H1 (cell line): ENCODE measurements at regions not wholly inside any gene's neighbourhood (a gene's known extent, or its start where the extent isn't known, plus 50 kb on each side); places are given as distances from the start of the nearest gene placed in this dataset.

ENCODE experiments used
- CTCF ChIA-PET: fragments of 300-600 bp; sonication (Branson Sonifier 250); formaldehyde crosslinking; loops from one replicate; lab custom pipeline; 2021; ENCODE audit not compliant: partially characterized antibody; lab: Charles Lee
- POLR2A ChIA-PET: fragments of 300-600 bp; sonication (Branson Sonifier 250); formaldehyde crosslinking; loops from one replicate; lab custom pipeline; 2021; ENCODE audit warnings: inconsistent platforms; ENCODE audit not compliant: partially characterized antibody; lab: Charles Lee
- DNase-seq, 2 experiments: peaks; one replicate each; pipeline versions ENCODE4 v3.0.0 to v3.0.0-alpha.2; 2010 to 2022; ENCODE audit warnings: low spot score in 2 of 2, low read depth in 1 of 2, mixed read lengths in 1 of 2
- FAIRE-seq: peaks from 2 replicates; lab custom pipeline; 2011; peaks lifted over from hg19 to GRCh38; lab: Jason Lieb, UNC
- H2AFZ ChIP-seq: 2 replicates; pipeline ENCODE4 v1.8.1; 2012; ENCODE audit warnings: low read length, inconsistent platforms
- H2AK5ac ChIP-seq: 2 replicates; pipeline ENCODE4 v1.6.1; 2013; ENCODE audit warnings: low read depth, low read length
- H2BK120ac ChIP-seq: replicated peaks from 2 replicates; pipeline ENCODE3; 2013; ENCODE audit warnings: low read depth, low read length, inconsistent platforms
- H2BK12ac ChIP-seq: 2 replicates; pipeline ENCODE4 v1.6.1; 2013; ENCODE audit warnings: low read depth, low read length
- H2BK15ac ChIP-seq: 2 replicates; pipeline ENCODE4 v1.6.1; 2013; ENCODE audit warnings: low read length
- H2BK20ac ChIP-seq: 2 replicates; pipeline ENCODE4 v1.6.1; 2013; ENCODE audit warnings: low read length
- H2BK5ac ChIP-seq: 2 replicates; pipeline ENCODE4 v1.6.1; 2013; ENCODE audit warnings: low read depth, low read length
- H3K14ac ChIP-seq: 2 replicates; pipeline ENCODE4 v1.6.1; 2013; ENCODE audit warnings: inconsistent platforms; ENCODE audit not compliant: insufficient read length
- H3K18ac ChIP-seq: 2 replicates; pipeline ENCODE4 v1.6.1; 2013; ENCODE audit warnings: low read length; ENCODE audit errors: extremely low read depth
- H3K23ac ChIP-seq: 2 replicates; pipeline ENCODE4 v1.6.1; 2013; ENCODE audit warnings: inconsistent platforms; ENCODE audit not compliant: insufficient read length
- H3K23me2 ChIP-seq: 2 replicates; pipeline ENCODE4 v1.6.1; 2013; ENCODE audit warnings: low read depth, low read length
- H3K27ac ChIP-seq: 2 replicates; pipeline ENCODE4 v1.6.1; 2011; ENCODE audit warnings: low read depth, low read length, inconsistent platforms
- H3K27me3 ChIP-seq, 4 experiments: replicated peaks in 1 of 4; 1 replicate in 1 of 4; 2 replicates in 3 of 4; pipeline versions ENCODE4 v1.6.1 to v1.8.1; 2011 to 2013; ENCODE audit warnings: low read length in 3 of 4, mild to moderate bottlenecking in 3 of 4, inconsistent platforms in 2 of 4, mixed read lengths in 2 of 4, moderate library complexity in 1 of 4; ENCODE audit not compliant: control insufficient read depth in 3 of 4, insufficient read depth in 3 of 4; ENCODE audit errors: extremely low read depth in 1 of 4
- H3K36me3 ChIP-seq, 4 experiments: 2 replicates each; pipeline versions ENCODE4 v1.6.1 to v1.8.1; 2011 to 2013; ENCODE audit warnings: mild to moderate bottlenecking in 4 of 4, low read length in 3 of 4, moderate library complexity in 2 of 4, control low read depth in 1 of 4, inconsistent platforms in 1 of 4; ENCODE audit not compliant: insufficient read depth in 4 of 4, control insufficient read depth in 2 of 4
- H3K4ac ChIP-seq: replicated peaks from 2 replicates; pipeline ENCODE3; 2013; ENCODE audit warnings: low read length, low read depth, mixed read lengths, inconsistent platforms; ENCODE audit not compliant: insufficient read length
- H3K4me1 ChIP-seq, 4 experiments: replicated peaks in 1 of 4; 1 replicate in 1 of 4; 2 replicates in 3 of 4; pipeline versions ENCODE4 v1.6.1 to v1.8.1; 2011 to 2013; ENCODE audit warnings: low read length in 3 of 4, inconsistent platforms in 2 of 4, mixed read lengths in 1 of 4; ENCODE audit not compliant: insufficient read depth in 4 of 4, control insufficient read depth in 3 of 4
- H3K4me2 ChIP-seq, 2 experiments: 2 replicates each; pipeline versions ENCODE4 v1.6.1 to v1.8.1; 2011 to 2013; ENCODE audit warnings: low read depth in 2 of 2, low read length in 2 of 2, control low read depth in 1 of 2, inconsistent platforms in 1 of 2, mild to moderate bottlenecking in 1 of 2; ENCODE audit not compliant: insufficient read depth in 1 of 2
- H3K4me3 ChIP-seq, 4 experiments: fragments of 200-600, 300-600 bp in 1 of 4; sonication (generic), shearing (Covaris generic), sonication (Bioruptor Twin) in 1 of 4; 2 replicates each; pipeline versions ENCODE4 v1.5.1 to v1.8.1; 2011 to 2016; ENCODE audit warnings: low read length in 4 of 4, low read depth in 3 of 4, control low read depth in 2 of 4, inconsistent platforms in 2 of 4, mild to moderate bottlenecking in 2 of 4, mixed read lengths in 1 of 4, moderate library complexity in 1 of 4; ENCODE audit not compliant: insufficient read depth in 2 of 4; ENCODE audit errors: extremely low read depth in 1 of 4
- H3K56ac ChIP-seq: replicated peaks from 2 replicates; pipeline ENCODE3; 2013; ENCODE audit warnings: low read depth, mild to moderate bottlenecking, mixed read lengths, low read length, inconsistent platforms; ENCODE audit not compliant: insufficient read length
- H3K79me1 ChIP-seq: 2 replicates; pipeline ENCODE4 v1.6.1; 2013; ENCODE audit warnings: low read depth, low read length, control low read depth
- H3K79me2 ChIP-seq, 2 experiments: 2 replicates each; pipeline versions ENCODE4 v1.6.1 to v1.8.1; 2012 to 2013; ENCODE audit warnings: low read length in 2 of 2, mild to moderate bottlenecking in 2 of 2, inconsistent platforms in 1 of 2; ENCODE audit not compliant: insufficient read depth in 2 of 2, control insufficient read depth in 1 of 2
- H3K9ac ChIP-seq, 4 experiments: replicated peaks in 1 of 4; 1 replicate in 1 of 4; 2 replicates in 3 of 4; pipeline versions ENCODE4 v1.6.1 to v1.8.1; 2011 to 2013; ENCODE audit warnings: low read depth in 3 of 4, low read length in 3 of 4, control low read depth in 2 of 4, mild to moderate bottlenecking in 2 of 4, moderate library complexity in 2 of 4, inconsistent platforms in 1 of 4; ENCODE audit errors: extremely low read depth in 1 of 4
- H3K9me3 ChIP-seq, 2 experiments: 2 replicates each; pipeline versions ENCODE4 v1.6.1 to v1.8.1; 2012 to 2013; ENCODE audit warnings: mild to moderate bottlenecking in 2 of 2, moderate library complexity in 2 of 2, control low read depth in 1 of 2, inconsistent platforms in 1 of 2, low read depth in 1 of 2, low read length in 1 of 2, mixed read lengths in 1 of 2; ENCODE audit not compliant: insufficient read depth in 2 of 2
- H4K20me1 ChIP-seq, 2 experiments: replicated peaks in 1 of 2; 2 replicates each; pipeline versions ENCODE3 to v1.8.1; 2011 to 2013; ENCODE audit warnings: inconsistent platforms in 2 of 2, low read length in 2 of 2, mild to moderate bottlenecking in 1 of 2; ENCODE audit not compliant: insufficient read depth in 2 of 2, control insufficient read depth in 1 of 2
- H4K5ac ChIP-seq: 2 replicates; pipeline ENCODE4 v1.6.1; 2013; ENCODE audit warnings: low read length, low read depth, mixed read lengths, inconsistent platforms; ENCODE audit not compliant: insufficient read length
- H4K8ac ChIP-seq: 2 replicates; pipeline ENCODE4 v1.8.0; 2013; ENCODE audit warnings: mild to moderate bottlenecking, moderate library complexity, low read length, inconsistent platforms; ENCODE audit not compliant: insufficient read depth; ENCODE audit errors: extremely low read depth
- H4K91ac ChIP-seq: replicated peaks from 2 replicates; pipeline ENCODE3; 2013; ENCODE audit warnings: low read length, mixed read lengths, inconsistent platforms; ENCODE audit not compliant: insufficient read length
- NRF1 ChIP-seq: IDR thresholded peaks from 2 replicates; pipeline ENCODE4 v1.6.1; 2011; ENCODE audit warnings: mild to moderate bottlenecking, low read depth, low read length, improper control_type of control experiment
- WGBS, 2 experiments: shearing (Covaris generic) in 1 of 2; methylation state at CpG; one replicate each; pipeline versions ENCODE4 v1.1.6 to v1.1.7; 2013 to 2015; ENCODE audit warnings: low lambda C conversion rate in 2 of 2, mixed read lengths in 2 of 2, inconsistent platforms in 1 of 2, low coverage in 1 of 2, missing lambda C conversion rate in 1 of 2; ENCODE audit not compliant: insufficient replicate concordance in 2 of 2, insufficient coverage in 1 of 2, insufficient read length in 1 of 2; ENCODE audit errors: extremely low coverage in 1 of 2, missing lambda C conversion rate in 1 of 2; 5-methylcytosine and 5-hydroxymethylcytosine counted together

DNA sequence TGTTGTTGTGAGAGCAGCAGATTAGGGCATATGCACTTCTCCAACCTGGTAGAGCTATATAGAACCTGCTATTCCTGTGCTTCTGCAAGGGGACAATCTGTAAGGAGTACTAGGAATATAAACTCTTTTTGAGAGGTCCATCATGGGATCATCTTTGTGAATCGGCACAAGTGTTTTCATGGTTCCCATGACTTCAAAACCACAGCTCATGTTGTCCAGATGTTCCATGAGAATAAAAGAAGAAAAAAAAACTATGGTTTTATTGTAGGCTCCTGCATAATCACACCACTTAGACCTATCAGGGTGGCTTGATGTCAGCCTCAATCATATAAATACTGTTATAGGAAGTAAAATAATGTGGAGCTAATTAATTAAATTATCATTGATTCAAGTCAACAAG lies 311.4 kb upstream of the ATP2B1 start:
- H3K27me3 ChIP-seq, result no peaks in the 10 kb centered on the region
- no peak overlapping the region for H3K18ac ChIP-seq
- no peak overlapping the region for H4K91ac ChIP-seq
- H3K4ac ChIP-seq, result no peak overlapping the region
- no peaks in the 10 kb centered on the region for H3K9me3 ChIP-seq
- H3K56ac ChIP-seq, result no peak overlapping the region
- TF ChIP-seq NRF1, result no peak
- H3K4me3 ChIP-seq, result no peak overlapping the region
- no peaks in the 10 kb centered on the region for H3K79me2 ChIP-seq
- H2AK5ac ChIP-seq, result no peak overlapping the region
- H3K9ac ChIP-seq, result no peak overlapping the region
- H2BK20ac ChIP-seq, result no peak overlapping the region
- H3K23me2 ChIP-seq, result no peaks in the 10 kb centered on the region
- no peak overlapping the region for H2AFZ ChIP-seq
- DNase-seq (no peak), FAIRE-seq (no peak)
- ChIA-PET POLR2A (no interaction called here), CTCF (interaction anchor here (0.5 to 1.5 kb wide), 4 partner anchors 10 to 66 kb away, joined by 3 to 7 read pairs (median 3); no protein-coding TSS in a partner anchor)
- no peaks in the 10 kb centered on the region for H4K20me1 ChIP-seq
- no peak overlapping the region for H3K27ac ChIP-seq
- no peak overlapping the region for H3K4me2 ChIP-seq
- H2BK5ac ChIP-seq, result no peak overlapping the region
- no peak overlapping the region for H2BK12ac ChIP-seq
- H3K23ac ChIP-seq, result no peak overlapping the region
- peaks cover 0 to 2% (median 0%) of the 10 kb centered on the region in 4 experiments; a peak in 1 of 7 replicates for H3K4me1 ChIP-seq
- H4K5ac ChIP-seq, result no peak overlapping the region
- 91% methylated on average over 1 of the region's 1 CpG; no CpG with 5 or more reads in 1 of the 2 experiments for WGBS, 2 experiments
- no peak overlapping the region for H4K8ac ChIP-seq
- no peaks in the 10 kb centered on the region for H3K36me3 ChIP-seq
- no peak overlapping the region for H2BK120ac ChIP-seq
- H2BK15ac ChIP-seq, result no peak overlapping the region
- H3K79me1 ChIP-seq, result no peaks in the 10 kb centered on the region
- no peak overlapping the region for H3K14ac ChIP-seq
